Loucy (cell line): ENCODE measurements at regions not wholly inside any gene's neighbourhood (a gene's known extent, or its start where the extent isn't known, plus 50 kb on each side); places are given as distances from the start of the nearest gene placed in this dataset.

Experiments used
- H2AFZ ChIP-seq: fragments of 200-600 bp; sonication (generic); 2 replicates; pipeline ENCODE4 v1.6.0; 2016; ENCODE audit warnings: antibody characterized with exemption, mild to moderate bottlenecking, low read length, moderate library complexity
- H3F3A ChIP-seq: fragments of 200-600 bp; 2 replicates; pipeline ENCODE4 v1.6.0; 2016; ENCODE audit warnings: antibody characterized with exemption, low read depth, mild to moderate bottlenecking
- H3K27me3 ChIP-seq: fragments of 200-600 bp; sonication (generic); 2 replicates; pipeline ENCODE4 v1.6.1; 2014; ENCODE audit warnings: low read length, mild to moderate bottlenecking; ENCODE audit not compliant: insufficient read depth, poor library complexity, severe bottlenecking
- H3K36me3 ChIP-seq: fragments of 200-600 bp; sonication (generic); 2 replicates; pipeline ENCODE4 v1.6.1; 2016; ENCODE audit warnings: low read length; ENCODE audit not compliant: insufficient read depth
- H3K4me1 ChIP-seq: fragments of 200-600 bp; sonication (generic); 2 replicates; pipeline ENCODE4 v1.5.1; 2014; ENCODE audit warnings: low read length, mild to moderate bottlenecking; ENCODE audit not compliant: insufficient read depth, poor library complexity, severe bottlenecking
- H3K4me2 ChIP-seq: fragments of 200-600 bp; sonication (generic); 2 replicates; pipeline ENCODE4 v1.6.0; 2014; ENCODE audit warnings: antibody characterized with exemption, low read length, low read depth, mild to moderate bottlenecking; ENCODE audit not compliant: poor library complexity, severe bottlenecking
- H3K4me3 ChIP-seq: fragments of 200-600 bp; sonication (generic); 2 replicates; pipeline ENCODE4 v1.5.1; 2014; ENCODE audit warnings: low read length, mild to moderate bottlenecking, mixed read lengths; ENCODE audit not compliant: poor library complexity, severe bottlenecking
- H3K79me2 ChIP-seq: fragments of 200-600 bp; sonication (generic); 2 replicates; pipeline ENCODE4 v1.6.1; 2014; ENCODE audit warnings: low read length; ENCODE audit not compliant: insufficient read depth
- H3K9ac ChIP-seq: fragments of 200-600 bp; sonication (generic); 2 replicates; pipeline ENCODE4 v1.6.0; 2014; ENCODE audit warnings: mild to moderate bottlenecking, low read depth, low read length, moderate library complexity; ENCODE audit not compliant: poor library complexity, severe bottlenecking
- H3K9me2 ChIP-seq: fragments of 200-600 bp; sonication (generic); replicated peaks from 2 replicates; pipeline ENCODE4 v1.6.1; 2016; ENCODE audit warnings: low read depth, low read length, mixed read lengths
- H3K9me3 ChIP-seq: fragments of 200-600 bp; sonication (generic); 2 replicates; pipeline ENCODE4 v1.6.1; 2014; ENCODE audit warnings: mild to moderate bottlenecking, antibody characterized with exemption, low read length, low read depth; ENCODE audit not compliant: insufficient read depth
- H4K20me1 ChIP-seq: fragments of 200-600 bp; sonication (generic); 2 replicates; pipeline ENCODE4 v1.6.0; 2014; ENCODE audit warnings: antibody characterized with exemption, low read length, mild to moderate bottlenecking; ENCODE audit not compliant: insufficient read depth, poor library complexity, severe bottlenecking
- CTCF ChIP-seq: fragments of 200-600 bp; sonication (generic); conservative IDR thresholded peaks from 2 replicates; pipeline ENCODE4 v1.5.1; 2014; ENCODE audit warnings: mild to moderate bottlenecking, antibody characterized with exemption, low read length
- EZH2phosphoT487 ChIP-seq: fragments of 200-600 bp; IDR thresholded peaks from 2 replicates; pipeline ENCODE4 v1.6.1; 2018; ENCODE audit warnings: antibody characterized with exemption, mild to moderate bottlenecking, moderate library complexity, borderline replicate concordance

- Histone ChIP-seq H3K27me3 (no peaks in the 10 kb centered on the region), H3F3A (no peaks in the 10 kb centered on the region), H3K4me2 (no peak overlapping the region), H3K9me3 (no peaks in the 10 kb centered on the region), H3K4me1 (no peaks in the 10 kb centered on the region), H3K9me2 (no peaks in the 10 kb centered on the region), H4K20me1 (no peaks in the 10 kb centered on the region), H2AFZ (no peak overlapping the region), H3K36me3 (no peaks in the 10 kb centered on the region), H3K79me2 (no peaks in the 10 kb centered on the region), H3K4me3 (no peak overlapping the region), H3K9ac (no peak overlapping the region)
- TF ChIP-seq EZH2phosphoT487 (no peak), CTCF (no peak)
Measured at GRCh38 chr14:29220566-29220965, 454.0 kb downstream of the FOXG1 start.

GRCh38 chr14:29222006-29222405 lies 455.4 kb downstream of the FOXG1 start:
- Histone ChIP-seq H3K4me3 (no peak overlapping the region), H3K9ac (no peak overlapping the region), H3K4me2 (no peak overlapping the region), H3K9me2 (no peaks in the 10 kb centered on the region), H3F3A (no peaks in the 10 kb centered on the region), H3K27me3 (no peaks in the 10 kb centered on the region), H3K4me1 (no peaks in the 10 kb centered on the region), H4K20me1 (no peaks in the 10 kb centered on the region), H2AFZ (no peak overlapping the region), H3K36me3 (no peaks in the 10 kb centered on the region), H3K9me3 (no peaks in the 10 kb centered on the region), H3K79me2 (no peaks in the 10 kb centered on the region)
- TF ChIP-seq CTCF (no peak), EZH2phosphoT487 (no peak)

GRCh38 chr14:29222671-29223268 lies 456.2 kb downstream of the FOXG1 start:
- Histone ChIP-seq H2AFZ (no peak overlapping the region), H3K27me3 (no peaks in the 10 kb centered on the region), H3K36me3 (no peaks in the 10 kb centered on the region), H3K79me2 (no peaks in the 10 kb centered on the region), H3F3A (no peaks in the 10 kb centered on the region), H4K20me1 (no peaks in the 10 kb centered on the region), H3K9ac (no peak overlapping the region), H3K4me3 (no peak overlapping the region), H3K9me3 (no peaks in the 10 kb centered on the region), H3K4me1 (no peaks in the 10 kb centered on the region), H3K4me2 (no peak overlapping the region), H3K9me2 (no peaks in the 10 kb centered on the region)
- peak; percentile 39 for TF ChIP-seq CTCF
- no peak for TF ChIP-seq EZH2phosphoT487
